AG04449 (cell line): ENCODE measurements at regions not wholly inside any gene's neighbourhood (a gene's known extent, or its start where the extent isn't known, plus 50 kb on each side); places are given as distances from the start of the nearest gene placed in this dataset.

Source experiments
- CTCF ChIA-PET: fragments of 350-600 bp; formaldehyde crosslinking; extraction: SDS; loops from one replicate; lab custom pipeline; 2021; ENCODE audit warnings: antibody characterized with exemption; lab: Yijun Ruan, JAX
- POLR2A ChIA-PET: fragments of 400-600, 350-600 bp; formaldehyde crosslinking; extraction: SDS; loops from one replicate; lab custom pipeline; 2020; ENCODE audit warnings: antibody characterized with exemption, inconsistent platforms; lab: Yijun Ruan, JAX
- DNase-seq: peaks from one replicate; pipeline ENCODE4 v3.0.0-alpha.2; 2010; ENCODE audit warnings: low read depth, low spot score
- H3K4me3 ChIP-seq: 2 replicates; pipeline ENCODE4 v1.5.1; 2011; ENCODE audit warnings: low read depth, mild to moderate bottlenecking, control low read depth, low read length
- CTCF ChIP-seq: IDR thresholded peaks from one replicate; pipeline ENCODE4 v1.5.1; 2011; ENCODE audit warnings: mild to moderate bottlenecking, moderate library complexity, low read length, control low read depth, inconsistent platforms; ENCODE audit not compliant: insufficient read depth; ENCODE audit errors: missing control alignments

GRCh38 chr12:17411662-17412061, 678.3 kb downstream of the RERGL start:
- DNase-seq = no peak
- TF ChIP-seq CTCF = no peak
- POLR2A ChIA-PET = no interaction called here
- no peak overlapping the region for H3K4me3 ChIP-seq
- CTCF ChIA-PET = no interaction called here

- no peak overlapping the region for H3K4me3 ChIP-seq
- ChIA-PET CTCF (no interaction called here), POLR2A (no interaction called here)
- no peak for TF ChIP-seq CTCF
- no peak for DNase-seq
These were observed 701.3 kb downstream of the RERGL start for GRCh38 chr12:17388679-17389078.

GRCh38 chr12:17383321-17383720, 706.7 kb downstream of the RERGL start:
- DNase-seq = no peak
- CTCF ChIA-PET = no interaction called here
- POLR2A ChIA-PET = no interaction called here
- TF ChIP-seq CTCF = no peak
- H3K4me3 ChIP-seq = no peak overlapping the region

DNA sequence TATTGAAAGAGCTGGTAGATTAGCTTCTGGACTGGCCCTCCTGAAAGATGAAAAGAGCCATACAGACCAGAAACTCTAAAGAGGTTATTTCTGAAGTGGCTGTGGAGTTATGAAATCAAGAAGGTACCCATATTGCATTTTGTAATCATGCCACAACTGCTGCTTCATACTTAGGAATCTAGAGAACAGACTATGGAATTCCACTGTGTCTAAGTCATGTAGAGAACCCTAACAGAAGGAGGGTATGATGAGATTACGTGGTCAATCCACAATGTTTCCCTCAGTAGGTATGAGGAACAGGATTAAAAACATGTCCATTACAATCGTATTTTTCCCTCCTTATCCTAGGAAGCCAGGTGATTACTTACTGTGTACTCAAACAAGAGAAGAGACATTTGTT, 708.8 kb downstream of the RERGL start:
- no peak overlapping the region for H3K4me3 ChIP-seq
- ChIA-PET POLR2A (no interaction called here), CTCF (no interaction called here)
- no peak for TF ChIP-seq CTCF
- DNase-seq = no peak

GRCh38 chr12:17372508-17372907, 717.5 kb downstream of the RERGL start:
- TF ChIP-seq CTCF = no peak
- DNase-seq = no peak
- H3K4me3 ChIP-seq = no peak overlapping the region
- ChIA-PET POLR2A (no interaction called here), CTCF (no interaction called here)

GRCh38 chr12:17371491-17372215, 718.3 kb downstream of the RERGL start:
- ChIA-PET POLR2A (no interaction called here), CTCF (no interaction called here)

More at GRCh38 chr12:17371491-17372215, 718.3 kb downstream of the RERGL start:
- H3K4me3 ChIP-seq = no peak overlapping the region
- TF ChIP-seq CTCF = no peak
- DNase-seq = no peak
